ENCODE measurements at regions not wholly inside any gene's neighbourhood (a gene's known extent, or its start where the extent isn't known, plus 50 kb on each side); places are given as distances from the start of the nearest gene placed in this dataset.
"Not testable (repeated sequence)": the region's sequence is repeated elsewhere in the genome, so short reads cannot be mapped to it uniquely, and the experiment has no call there.

DNA sequence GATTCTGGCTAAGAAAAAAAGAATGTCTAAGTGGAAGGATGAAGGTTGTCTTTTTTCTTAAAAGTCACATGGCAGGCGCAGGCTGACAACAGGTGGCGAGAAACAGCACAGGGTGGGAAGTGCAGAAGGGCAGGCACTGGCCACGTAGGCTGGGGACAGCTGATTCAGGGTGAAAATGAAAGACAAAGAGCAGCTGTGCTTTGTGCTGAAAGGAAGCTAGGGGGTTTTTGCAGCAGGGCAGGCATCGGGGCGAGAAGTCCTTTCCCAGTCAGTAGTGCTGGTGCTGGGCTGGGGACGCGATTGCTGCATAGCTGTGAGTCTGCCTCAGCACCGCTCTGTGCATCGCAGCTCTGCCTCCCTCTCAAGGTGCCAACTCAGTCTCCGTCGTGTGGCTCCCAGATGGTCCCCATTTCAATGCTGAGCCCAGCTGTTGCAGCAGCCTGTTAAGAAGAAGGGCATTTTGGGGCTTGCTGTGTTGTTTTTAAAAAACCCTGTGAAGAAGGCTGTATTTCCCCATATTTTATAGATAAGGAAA is 183.1 kb upstream of the CCL2 start:
- Histone ChIP-seq H3K27ac (ENCODE audit: low read length) (no peak overlapping the region), H3K4me1 (ENCODE audit: control insufficient read depth, insufficient read depth, low read length) (no peaks in the 10 kb centered on the region), H3K9me3 (ENCODE audit: control insufficient read depth, insufficient read depth, low read length) (no peaks in the 10 kb centered on the region), H3K36me3 (ENCODE audit: control insufficient read depth, insufficient read depth, low read length) (no peaks in the 10 kb centered on the region), H3K27me3 (ENCODE audit: control insufficient read depth, insufficient read depth, low read length) (no peaks in the 10 kb centered on the region), H3K4me3 (ENCODE audit: low read length) (no peak overlapping the region)
- no CpG with 5 or more reads among the region's 11 CpGs for WGBS (ENCODE audit: insufficient coverage, insufficient read length)
- no peak for DNase-seq (ENCODE audit: low read depth, low spot score)

DNA sequence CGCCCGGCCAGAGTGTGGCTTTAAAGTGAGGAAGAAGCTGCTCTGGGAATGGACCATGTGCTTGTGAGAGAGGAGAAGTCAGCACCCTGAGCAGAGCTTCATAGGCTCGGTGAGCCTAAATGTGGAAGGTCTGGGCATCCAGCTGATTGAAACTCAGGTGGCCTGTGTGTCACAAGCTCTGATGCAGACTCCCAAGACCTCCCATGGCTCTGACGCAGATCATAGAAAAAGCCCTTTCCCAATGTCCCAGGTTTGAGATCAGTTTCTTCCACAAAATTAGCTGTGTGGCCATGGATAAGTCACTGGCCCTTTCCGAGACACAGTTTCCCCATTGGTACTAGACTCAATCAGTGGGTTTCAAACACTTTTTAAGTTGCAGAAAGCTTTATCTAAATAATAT is 180.0 kb upstream of the CCL2 start:
- Histone ChIP-seq H3K27ac (ENCODE audit: low read length) (no peak overlapping the region), H3K36me3 (ENCODE audit: control insufficient read depth, insufficient read depth, low read length) (no peaks in the 10 kb centered on the region), H3K27me3 (ENCODE audit: control insufficient read depth, insufficient read depth, low read length) (no peaks in the 10 kb centered on the region), H3K4me3 (ENCODE audit: low read length) (no peak overlapping the region; the same call in 1 of the 2 replicates), H3K4me1 (ENCODE audit: control insufficient read depth, insufficient read depth, low read length) (no peaks in the 10 kb centered on the region), H3K9me3 (ENCODE audit: control insufficient read depth, insufficient read depth, low read length) (no peaks in the 10 kb centered on the region)
- DNase-seq (ENCODE audit: low read depth, low spot score) = no peak
- WGBS (ENCODE audit: insufficient coverage, insufficient read length) = no CpG with 5 or more reads among the region's 5 CpGs

DNA sequence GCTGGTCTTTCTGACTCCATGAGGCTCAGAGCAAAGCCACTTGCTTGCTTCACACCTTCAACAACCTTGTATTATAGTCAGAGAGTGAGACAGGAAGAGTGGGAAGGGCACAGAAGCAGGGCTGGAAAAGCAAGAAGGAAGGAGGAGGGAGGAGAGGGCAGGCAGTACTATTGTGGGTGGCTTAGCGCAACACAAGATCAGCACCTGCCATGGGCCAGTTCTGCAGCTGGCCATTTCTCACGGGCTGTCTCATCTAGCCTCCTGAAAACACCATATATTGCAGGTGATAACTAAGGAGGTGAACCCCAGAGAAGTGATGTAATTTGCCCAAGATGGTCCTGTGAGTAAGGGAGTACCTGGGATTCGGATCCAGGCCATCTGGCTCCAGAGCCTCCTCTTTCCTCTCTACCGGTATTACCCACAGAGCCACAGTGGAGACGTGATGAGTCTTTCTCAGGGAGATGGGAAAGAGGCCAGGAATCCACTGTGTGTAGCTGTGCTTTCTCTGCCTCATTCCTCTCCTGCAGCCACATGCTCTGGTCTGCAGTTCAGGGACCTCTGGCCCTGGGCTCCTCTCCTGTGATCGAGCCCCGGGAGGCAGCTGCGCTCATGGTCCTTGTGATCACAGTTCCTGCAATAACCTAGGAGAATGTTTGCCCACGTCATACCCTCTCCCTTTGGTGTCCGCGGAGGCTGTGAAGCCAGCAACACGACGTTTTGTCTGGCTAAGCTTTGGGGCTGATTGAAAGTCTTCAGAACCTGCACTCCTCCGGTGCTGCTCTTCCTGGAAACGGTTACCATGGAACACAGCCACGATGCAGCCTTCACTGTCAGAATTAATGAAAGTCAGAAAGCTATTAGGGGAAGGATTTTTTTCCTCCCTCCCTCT is 178.1 kb upstream of the CCL2 start:
- no peak for DNase-seq (ENCODE audit: low read depth, low spot score)
- H3K9me3 ChIP-seq (ENCODE audit: control insufficient read depth, insufficient read depth, low read length) = no peaks in the 10 kb centered on the region
- no peaks in the 10 kb centered on the region for H3K4me1 ChIP-seq (ENCODE audit: control insufficient read depth, insufficient read depth, low read length)
- H3K27me3 ChIP-seq (ENCODE audit: control insufficient read depth, insufficient read depth, low read length) = no peaks in the 10 kb centered on the region
- H3K36me3 ChIP-seq (ENCODE audit: control insufficient read depth, insufficient read depth, low read length) = no peaks in the 10 kb centered on the region
- H3K27ac ChIP-seq (ENCODE audit: low read length) = no peak overlapping the region
- no CpG with 5 or more reads among the region's 16 CpGs for WGBS (ENCODE audit: insufficient coverage, insufficient read length)
- no peak overlapping the region for H3K4me3 ChIP-seq (ENCODE audit: low read length)

DNA sequence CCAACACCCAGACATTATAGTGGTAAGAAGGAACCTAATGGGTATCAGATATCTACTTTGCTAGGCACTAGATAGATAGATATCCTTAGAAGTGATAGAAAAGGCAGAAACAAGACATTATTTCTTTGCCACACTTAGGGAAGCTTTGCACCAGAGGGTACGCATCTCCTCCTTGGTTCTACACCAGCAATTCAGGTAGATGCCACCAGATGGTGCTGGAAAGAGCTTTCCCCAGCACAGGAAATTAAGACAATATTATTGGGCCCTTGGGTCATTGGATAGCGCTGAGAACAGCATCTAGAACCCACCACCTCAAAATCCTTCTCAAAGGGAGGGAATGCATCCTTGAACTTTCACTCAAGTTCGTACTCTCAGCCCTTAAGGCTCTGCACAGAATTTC is 173.8 kb upstream of the CCL2 start:
- no CpG with 5 or more reads among the region's 3 CpGs for WGBS (ENCODE audit: insufficient coverage, insufficient read length)
- Histone ChIP-seq H3K27ac (ENCODE audit: low read length) (no peak overlapping the region), H3K36me3 (ENCODE audit: control insufficient read depth, insufficient read depth, low read length) (no peaks in the 10 kb centered on the region), H3K9me3 (ENCODE audit: control insufficient read depth, insufficient read depth, low read length) (no peaks in the 10 kb centered on the region), H3K27me3 (ENCODE audit: control insufficient read depth, insufficient read depth, low read length) (no peaks in the 10 kb centered on the region), H3K4me1 (ENCODE audit: control insufficient read depth, insufficient read depth, low read length) (no peaks in the 10 kb centered on the region), H3K4me3 (ENCODE audit: low read length) (no peak overlapping the region)
- peak; percentile 43 for DNase-seq (ENCODE audit: low read depth, low spot score)

DNA sequence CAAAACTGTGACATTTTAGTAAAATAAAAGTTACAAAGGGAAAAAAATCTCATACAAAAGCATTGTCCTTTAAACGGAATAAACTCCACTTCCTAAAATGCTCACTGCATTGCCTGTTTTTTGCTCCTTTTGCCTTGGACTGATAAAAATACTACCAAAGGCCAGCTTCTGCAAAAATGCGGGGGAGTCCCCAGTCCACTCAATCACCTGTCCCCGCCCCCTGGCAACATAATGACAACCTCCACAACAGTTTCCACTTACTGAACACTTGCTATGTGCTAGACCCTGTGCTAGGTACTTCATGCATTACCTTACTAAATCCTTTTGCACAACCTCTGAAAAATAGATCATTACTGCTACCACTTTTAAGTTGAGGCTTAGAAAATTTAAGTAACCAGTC is 172.7 kb upstream of the CCL2 start:
- Histone ChIP-seq H3K9me3 (ENCODE audit: control insufficient read depth, insufficient read depth, low read length) (no peaks in the 10 kb centered on the region), H3K36me3 (ENCODE audit: control insufficient read depth, insufficient read depth, low read length) (no peaks in the 10 kb centered on the region), H3K4me3 (ENCODE audit: low read length) (no peak overlapping the region), H3K27me3 (ENCODE audit: control insufficient read depth, insufficient read depth, low read length) (no peaks in the 10 kb centered on the region), H3K4me1 (ENCODE audit: control insufficient read depth, insufficient read depth, low read length) (no peaks in the 10 kb centered on the region), H3K27ac (ENCODE audit: low read length) (no peak overlapping the region)
- WGBS (ENCODE audit: insufficient coverage, insufficient read length) = no CpG with 5 or more reads among the region's 3 CpGs
- no peak for DNase-seq (ENCODE audit: low read depth, low spot score)

DNA sequence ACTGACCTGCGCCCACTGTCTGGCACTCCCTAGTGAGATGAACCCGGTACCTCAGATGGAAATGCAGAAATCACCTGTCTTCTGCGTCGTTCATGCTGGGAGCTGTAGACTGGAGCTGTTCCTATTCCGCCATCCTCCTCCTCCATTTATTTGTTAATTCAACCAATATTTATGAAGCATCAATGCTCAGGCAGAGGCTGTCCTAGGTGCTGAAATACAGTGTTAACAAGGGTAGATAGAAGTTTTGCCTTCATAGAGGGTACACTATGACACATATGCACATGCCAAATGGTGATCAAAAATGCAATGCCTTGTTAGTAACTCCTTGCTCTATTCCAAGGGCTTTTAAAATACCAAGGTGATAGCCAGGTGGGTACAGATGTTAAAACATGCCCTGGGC is 166.0 kb upstream of the CCL2 start:
- H3K4me1 ChIP-seq (ENCODE audit: control insufficient read depth, insufficient read depth, low read length); H3K4me3 ChIP-seq (ENCODE audit: low read length); H3K27me3 ChIP-seq (ENCODE audit: control insufficient read depth, insufficient read depth, low read length); DNase-seq (ENCODE audit: low read depth, low spot score); H3K36me3 ChIP-seq (ENCODE audit: control insufficient read depth, insufficient read depth, low read length); H3K27ac ChIP-seq (ENCODE audit: low read length); H3K9me3 ChIP-seq (ENCODE audit: control insufficient read depth, insufficient read depth, low read length): not testable (repeated sequence)
- no CpG with 5 or more reads among the region's 5 CpGs for WGBS (ENCODE audit: insufficient coverage, insufficient read length)

DNA sequence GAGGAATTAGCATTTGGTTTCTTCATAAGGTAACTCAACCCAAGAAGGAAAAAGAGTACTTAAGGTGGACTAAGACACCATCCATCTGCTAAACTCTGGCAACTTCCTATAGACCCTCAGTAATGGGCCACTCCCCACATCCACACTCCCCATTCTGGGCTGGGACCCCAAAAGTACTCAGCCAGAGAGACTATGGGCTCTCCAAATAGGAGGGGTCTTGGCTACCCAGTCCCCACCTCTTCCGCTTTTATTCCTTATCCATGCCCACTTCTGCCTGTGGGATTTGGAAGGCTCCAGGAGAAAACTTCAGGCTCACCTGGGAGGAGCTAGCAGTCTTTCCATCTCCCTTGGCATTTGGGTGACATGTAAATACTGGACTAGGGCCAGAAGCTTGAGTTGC is 164.5 kb upstream of the CCL2 start:
- no peak overlapping the region for H3K4me3 ChIP-seq (ENCODE audit: low read length)
- DNase-seq (ENCODE audit: low read depth, low spot score) = no peak
- no peaks in the 10 kb centered on the region for H3K4me1 ChIP-seq (ENCODE audit: control insufficient read depth, insufficient read depth, low read length)
- no peaks in the 10 kb centered on the region for H3K27me3 ChIP-seq (ENCODE audit: control insufficient read depth, insufficient read depth, low read length)
- no peak overlapping the region for H3K27ac ChIP-seq (ENCODE audit: low read length)
- no peaks in the 10 kb centered on the region; the same call in 1 of the 2 replicates for H3K36me3 ChIP-seq (ENCODE audit: control insufficient read depth, insufficient read depth, low read length)
- H3K9me3 ChIP-seq (ENCODE audit: control insufficient read depth, insufficient read depth, low read length) = no peaks in the 10 kb centered on the region
- no CpG with 5 or more reads among the region's 1 CpG for WGBS (ENCODE audit: insufficient coverage, insufficient read length)

DNA sequence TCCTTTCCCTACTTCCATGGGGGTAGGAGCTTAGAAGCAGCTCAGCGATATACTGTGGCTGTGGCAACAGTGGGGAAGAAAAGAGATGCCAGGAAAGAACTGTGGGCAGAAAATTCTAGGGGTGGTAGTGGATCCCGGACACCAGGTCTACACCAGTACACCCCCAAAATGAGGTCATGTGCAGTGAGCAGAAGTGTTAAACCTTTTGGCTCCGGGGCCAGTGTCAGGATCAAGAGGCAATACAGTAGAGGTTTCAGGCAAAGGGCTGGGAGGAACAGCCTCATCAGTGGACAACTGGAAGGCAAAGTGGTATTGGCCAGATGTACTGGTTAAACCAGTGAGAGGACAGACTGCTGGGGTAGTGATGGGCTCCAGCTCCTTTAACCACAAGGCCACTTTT is 163.1 kb upstream of the CCL2 start:
- Histone ChIP-seq H3K27ac (ENCODE audit: low read length) (no peak overlapping the region), H3K4me1 (ENCODE audit: control insufficient read depth, insufficient read depth, low read length) (no peaks in the 10 kb centered on the region), H3K36me3 (ENCODE audit: control insufficient read depth, insufficient read depth, low read length) (no peaks in the 10 kb centered on the region; the same call in 1 of the 2 replicates), H3K27me3 (ENCODE audit: control insufficient read depth, insufficient read depth, low read length) (no peaks in the 10 kb centered on the region), H3K9me3 (ENCODE audit: control insufficient read depth, insufficient read depth, low read length) (no peaks in the 10 kb centered on the region), H3K4me3 (ENCODE audit: low read length) (no peak overlapping the region)
- no CpG with 5 or more reads among the region's 3 CpGs for WGBS (ENCODE audit: insufficient coverage, insufficient read length)
- no peak for DNase-seq (ENCODE audit: low read depth, low spot score)

DNA sequence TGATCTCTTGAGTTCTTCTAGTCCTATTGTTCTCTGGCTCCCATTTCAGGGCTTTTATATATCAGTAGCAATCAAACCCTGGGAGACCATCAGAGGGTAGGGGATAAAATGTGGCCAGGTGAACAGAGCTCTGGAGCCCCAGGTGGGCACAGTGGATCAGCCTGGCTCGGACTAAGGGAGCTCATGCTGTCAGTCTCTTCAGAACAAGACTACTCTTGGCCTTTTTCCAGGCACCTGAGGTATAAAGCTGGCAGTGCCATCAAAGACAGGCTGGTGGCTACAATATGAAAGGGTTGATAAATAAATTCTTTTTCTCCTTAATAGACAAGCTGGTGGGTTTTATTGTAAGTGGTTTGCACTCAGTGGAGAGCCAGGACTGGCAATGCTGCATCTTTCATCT is 160.0 kb upstream of the CCL2 start:
- no peaks in the 10 kb centered on the region for H3K9me3 ChIP-seq (ENCODE audit: control insufficient read depth, insufficient read depth, low read length)
- DNase-seq (ENCODE audit: low read depth, low spot score) = no peak
- no CpG with 5 or more reads among the region's 1 CpG for WGBS (ENCODE audit: insufficient coverage, insufficient read length)
- no peaks in the 10 kb centered on the region for H3K27me3 ChIP-seq (ENCODE audit: control insufficient read depth, insufficient read depth, low read length)
- H3K4me1 ChIP-seq (ENCODE audit: control insufficient read depth, insufficient read depth, low read length) = no peaks in the 10 kb centered on the region
- H3K36me3 ChIP-seq (ENCODE audit: control insufficient read depth, insufficient read depth, low read length) = no peaks in the 10 kb centered on the region
- H3K27ac ChIP-seq (ENCODE audit: low read length) = no peak overlapping the region
- H3K4me3 ChIP-seq (ENCODE audit: low read length) = no peak overlapping the region

DNA sequence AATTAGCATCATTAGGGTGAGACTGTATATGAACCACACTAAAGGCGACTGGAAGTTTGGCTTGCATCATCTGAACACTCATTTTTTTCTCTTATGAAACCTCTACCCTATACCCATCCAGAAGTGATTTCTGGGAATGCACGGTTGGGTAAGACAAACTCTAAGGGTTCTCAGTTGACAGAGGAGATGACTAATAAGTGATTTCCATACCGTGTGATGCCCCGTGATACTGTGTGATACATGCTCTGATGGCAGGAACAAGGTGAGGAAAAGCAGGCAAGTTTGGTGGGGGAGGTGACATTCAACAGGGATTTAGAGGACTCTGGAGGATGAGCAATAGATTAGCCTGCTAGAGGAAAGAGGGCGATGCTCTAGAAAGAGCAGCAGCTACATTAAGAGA is 156.4 kb upstream of the CCL2 start:
- Histone ChIP-seq H3K4me3 (ENCODE audit: low read length) (no peak overlapping the region), H3K36me3 (ENCODE audit: control insufficient read depth, insufficient read depth, low read length) (no peaks in the 10 kb centered on the region), H3K27me3 (ENCODE audit: control insufficient read depth, insufficient read depth, low read length) (no peaks in the 10 kb centered on the region), H3K9me3 (ENCODE audit: control insufficient read depth, insufficient read depth, low read length) (no peaks in the 10 kb centered on the region), H3K4me1 (ENCODE audit: control insufficient read depth, insufficient read depth, low read length) (no peaks in the 10 kb centered on the region), H3K27ac (ENCODE audit: low read length) (no peak overlapping the region)
- WGBS (ENCODE audit: insufficient coverage, insufficient read length) = no CpG with 5 or more reads among the region's 5 CpGs
- no peak for DNase-seq (ENCODE audit: low read depth, low spot score)

Measured in iPS DF 6.9 (cell line).